ENCODE measurements at regions not wholly inside any gene's neighbourhood (a gene's known extent, or its start where the extent isn't known, plus 50 kb on each side); places are given as distances from the start of the nearest gene placed in this dataset.

GRCh38 chr6:139942331-139942730 is 567.9 kb upstream of the CITED2 start:
- Histone ChIP-seq H3K4me1 (peaks cover 0 to 28% (median 10%) of the 10 kb centered on the region in 12 donors), H3K9me3 (no peaks in the 10 kb centered on the region), H3K36me3 (no peaks in the 10 kb centered on the region), H3K27me3 (no peaks in the 10 kb centered on the region), H3K27ac (peak overlapping the region in 6 of 12 donors; percentile 7 to 52 (median 32)), H3K4me3 (no peak overlapping the region)
- intact Hi-C loops (cut with DNase I), result no loop called here
- no peak for DNase-seq
- ATAC-seq, result no peak
- TF ChIP-seq POLR2A (IDR thresholded peaks at IDR 0.05) (no peak), CTCF (IDR thresholded peaks at IDR 0.05) (no peak)
- WGBS, 4 donors, result 52 to 62% (median 58%) methylated on average over 5 of the region's 5 CpGs

GRCh38 chr6:139941826-139942225 is 567.4 kb upstream of the CITED2 start:
- 18 to 80% (median 49%) methylated on average over 3 of the region's 3 CpGs for whole genome bisulfite sequencing, 4 donors
- intact Hi-C loops (cut with DNase I), result no loop called here
- Histone ChIP-seq H3K9me3 (no peaks in the 10 kb centered on the region), H3K4me3 (no peak overlapping the region), H3K36me3 (no peaks in the 10 kb centered on the region), H3K27ac (peak overlapping the region in 4 of 12 donors; percentile 3 to 39 (median 22)), H3K4me1 (peaks cover 0 to 28% (median 10%) of the 10 kb centered on the region in 12 donors), H3K27me3 (no peaks in the 10 kb centered on the region)
- no peak for TF ChIP-seq POLR2A (IDR thresholded peaks at IDR 0.05)
- no peak for TF ChIP-seq CTCF (IDR thresholded peaks at IDR 0.05)
- DNase-seq (no peak), ATAC-seq (no peak)

- Histone ChIP-seq H3K4me3 (no peak overlapping the region), H3K27me3 (no peaks in the 10 kb centered on the region), H3K4me1 (peaks cover 0 to 28% (median 10%) of the 10 kb centered on the region in 12 donors), H3K36me3 (no peaks in the 10 kb centered on the region), H3K27ac (peak overlapping the region in 2 of 12 donors; percentile 3 to 33), H3K9me3 (no peaks in the 10 kb centered on the region)
- TF ChIP-seq CTCF (IDR thresholded peaks at IDR 0.05), result no peak
- TF ChIP-seq POLR2A (IDR thresholded peaks at IDR 0.05), result no peak
- DNase-seq, result no peak
- intact Hi-C loops (cut with DNase I), result no loop called here
- 74 to 81% (median 77%) methylated on average over 8 of the region's 8 CpGs for WGBS, 4 donors
- no peak for ATAC-seq
Measured at GRCh38 chr6:139940741-139941729, 566.6 kb upstream of the CITED2 start.

- Histone ChIP-seq H3K36me3 (no peaks in the 10 kb centered on the region), H3K9me3 (no peaks in the 10 kb centered on the region), H3K27me3 (no peaks in the 10 kb centered on the region), H3K27ac (no peak overlapping the region), H3K4me1 (peaks cover 0 to 28% (median 10%) of the 10 kb centered on the region in 12 donors), H3K4me3 (no peak overlapping the region)
- WGBS, 4 donors, result 82 to 93% (median 91%) methylated on average over 2 of the region's 2 CpGs
- TF ChIP-seq CTCF (IDR thresholded peaks at IDR 0.05), result no peak
- TF ChIP-seq POLR2A (IDR thresholded peaks at IDR 0.05), result no peak
- DNase-seq, result no peak
- ATAC-seq, result no peak
- intact Hi-C loops (cut with DNase I), result no loop called here
Measured at GRCh38 chr6:139939189-139939979, 564.9 kb upstream of the CITED2 start.

Data from heart left ventricle (tissue), 16 donors.